Endothelial cell of umbilical vein (primary cell): ENCODE measurements at regions not wholly inside any gene's neighbourhood (a gene's known extent, or its start where the extent isn't known, plus 50 kb on each side); places are given as distances from the start of the nearest gene placed in this dataset.

ENCODE experiments used
- BruUV-seq: library from RNA; stranded (reverse); fragments of 400-500 nt; replicated peaks from 2 replicates; lab custom pipeline; 2021; lab: Mats Ljungman, UMichigan
- CTCF ChIA-PET: fragments of 300-600, 350-600 bp; sonication (Branson Sonifier 250); formaldehyde crosslinking; loops from one replicate; lab custom pipeline; 2021; ENCODE audit warnings: antibody characterized with exemption, inconsistent platforms; lab: Charles Lee
- POLR2A ChIA-PET: fragments of 300-600, 350-600 bp; sonication (Branson Sonifier 250); formaldehyde crosslinking; loops from one replicate; lab custom pipeline; 2021; ENCODE audit warnings: antibody characterized with exemption, inconsistent platforms; lab: Charles Lee
- DNase-seq: peaks from one replicate; pipeline ENCODE4 v3.0.0-alpha.2; 2011; ENCODE audit warnings: low read depth, low spot score
- FAIRE-seq: peaks from 2 replicates; lab custom pipeline; 2011; peaks lifted over from hg19 to GRCh38; lab: Jason Lieb, UNC
- H2AFZ ChIP-seq: 2 replicates; pipeline ENCODE4 v1.6.0; 2012; ENCODE audit warnings: low read depth, low read length, control low read depth, inconsistent platforms
- H3K27ac ChIP-seq: 2 replicates; pipeline ENCODE4 v1.5.1; 2011; ENCODE audit warnings: low read depth, mild to moderate bottlenecking, control low read depth, low read length, moderate library complexity; ENCODE audit not compliant: insufficient read depth
- H3K27me3 ChIP-seq, 2 experiments: 2 replicates each; pipeline versions ENCODE4 v1.6.0 to v1.6.1; 2011; ENCODE audit warnings: low read length in 2 of 2, mixed read lengths in 1 of 2; ENCODE audit not compliant: control insufficient read depth in 2 of 2, insufficient read depth in 2 of 2
- H3K36me3 ChIP-seq, 2 experiments: 2 replicates in 1 of 2; 3 replicates in 1 of 2; pipeline ENCODE4 v1.5.1; 2011; ENCODE audit warnings: low read length in 2 of 2, mild to moderate bottlenecking in 1 of 2, moderate library complexity in 1 of 2; ENCODE audit not compliant: control insufficient read depth in 2 of 2, insufficient read depth in 2 of 2; ENCODE audit errors: extremely low read depth in 1 of 2
- H3K4me1 ChIP-seq: 3 replicates; pipeline ENCODE4 v1.5.1; 2011; ENCODE audit warnings: mild to moderate bottlenecking, low read length; ENCODE audit not compliant: control insufficient read depth, insufficient read depth; ENCODE audit errors: extremely low read depth
- H3K4me2 ChIP-seq: 2 replicates; pipeline ENCODE4 v1.6.1; 2011; ENCODE audit warnings: low read length, control low read depth, mixed read lengths; ENCODE audit not compliant: insufficient read depth
- H3K4me3 ChIP-seq, 3 experiments: fragments of 200-600 bp in 1 of 3; sonication (generic), shearing (Covaris generic) in 1 of 3; replicated peaks in 1 of 3; 2 replicates each; pipeline ENCODE4 v1.5.1; 2011 to 2016; ENCODE audit warnings: control low read depth in 3 of 3, low read length in 3 of 3, mild to moderate bottlenecking in 2 of 3, inconsistent platforms in 1 of 3, low read depth in 1 of 3, moderate library complexity in 1 of 3; ENCODE audit not compliant: insufficient read depth in 1 of 3
- H3K79me2 ChIP-seq: 2 replicates; pipeline ENCODE4 v1.6.0; 2012; ENCODE audit warnings: low read length, inconsistent platforms; ENCODE audit not compliant: control insufficient read depth, insufficient read depth
- H3K9ac ChIP-seq: replicated peaks from 2 replicates; pipeline ENCODE3; 2011; ENCODE audit warnings: low read length, control low read depth; ENCODE audit not compliant: insufficient read depth; ENCODE audit errors: extremely low read depth
- H3K9me1 ChIP-seq: replicated peaks from 3 replicates; pipeline ENCODE4 v1.6.0; 2011; ENCODE audit warnings: mild to moderate bottlenecking, low read length; ENCODE audit not compliant: control insufficient read depth, insufficient read depth; ENCODE audit errors: extremely low read depth
- H3K9me3 ChIP-seq: replicated peaks from 2 replicates; pipeline ENCODE4 v1.5.1; 2012; ENCODE audit warnings: low read length, inconsistent platforms; ENCODE audit not compliant: control insufficient read depth, insufficient read depth
- H4K20me1 ChIP-seq: replicated peaks from 2 replicates; pipeline ENCODE3; 2011; ENCODE audit warnings: mild to moderate bottlenecking, low read length; ENCODE audit not compliant: control insufficient read depth, insufficient read depth; ENCODE audit errors: extremely low read depth
- CTCF ChIP-seq, 2 donors: IDR thresholded peaks; 1 replicate in 1 of 2; 2 replicates in 1 of 2; pipeline ENCODE4 v1.5.1; 2011; ENCODE audit warnings: low read length in 2 of 2, mild to moderate bottlenecking in 2 of 2, moderate library complexity in 2 of 2, control low read depth in 1 of 2, inconsistent platforms in 1 of 2, low read depth in 1 of 2; ENCODE audit not compliant: insufficient read depth in 1 of 2; ENCODE audit errors: extremely low read depth in 1 of 2
- EZH2 ChIP-seq: IDR thresholded peaks from 2 replicates; pipeline ENCODE4 v1.6.1; 2012; ENCODE audit warnings: borderline replicate concordance, low read depth, mild to moderate bottlenecking, moderate library complexity, low read length, inconsistent platforms; ENCODE audit not compliant: severe bottlenecking
- FOS ChIP-seq: IDR thresholded peaks from 2 replicates; pipeline ENCODE4 v1.6.1; 2011; ENCODE audit warnings: mild to moderate bottlenecking, low read length, moderate library complexity, borderline replicate concordance; ENCODE audit not compliant: insufficient read depth
- GATA2 ChIP-seq: IDR thresholded peaks from 2 replicates; pipeline ENCODE4 v1.7.0; 2011; ENCODE audit warnings: low read depth, mild to moderate bottlenecking, moderate library complexity, mixed read lengths, low read length; ENCODE audit not compliant: insufficient read length, insufficient read depth
- JUN ChIP-seq: IDR thresholded peaks from 2 replicates; pipeline ENCODE4 v1.6.1; 2011; ENCODE audit warnings: borderline replicate concordance, low read depth; ENCODE audit not compliant: insufficient read length, insufficient read depth
- MAX ChIP-seq: IDR thresholded peaks from 2 replicates; pipeline ENCODE4 v1.6.1; 2011; ENCODE audit not compliant: insufficient read depth, insufficient read length
- MYC ChIP-seq: IDR thresholded peaks from one replicate; pipeline ENCODE4 v1.6.1; 2011; ENCODE audit warnings: mild to moderate bottlenecking, low read depth, low read length
- POLR2A ChIP-seq: IDR thresholded peaks from 2 replicates; pipeline ENCODE4 v1.6.1; 2012; ENCODE audit warnings: low read depth, mild to moderate bottlenecking, control low read depth, low read length
- POLR2AphosphoS5 ChIP-seq: IDR thresholded peaks from 2 replicates; pipeline ENCODE4 v1.6.1; 2012; ENCODE audit warnings: low read depth, mild to moderate bottlenecking, control low read depth, low read length, moderate library complexity; ENCODE audit not compliant: insufficient read depth
- dilution Hi-C: fragments of 300-500 bp; cut with MboI; formaldehyde crosslinking; loops from one replicate; pipeline ENCODE4 v1.15.0; 2019; ENCODE audit warnings: low sequenced_read_pairs; ENCODE audit not compliant: extremely low pct_ligation_motif_present
- intact Hi-C: fragments of 100-400 bp; cut with micrococcal nuclease; formaldehyde crosslinking; loops from one replicate; pipeline ENCODE4 v1.10.0; 2022

DNA sequence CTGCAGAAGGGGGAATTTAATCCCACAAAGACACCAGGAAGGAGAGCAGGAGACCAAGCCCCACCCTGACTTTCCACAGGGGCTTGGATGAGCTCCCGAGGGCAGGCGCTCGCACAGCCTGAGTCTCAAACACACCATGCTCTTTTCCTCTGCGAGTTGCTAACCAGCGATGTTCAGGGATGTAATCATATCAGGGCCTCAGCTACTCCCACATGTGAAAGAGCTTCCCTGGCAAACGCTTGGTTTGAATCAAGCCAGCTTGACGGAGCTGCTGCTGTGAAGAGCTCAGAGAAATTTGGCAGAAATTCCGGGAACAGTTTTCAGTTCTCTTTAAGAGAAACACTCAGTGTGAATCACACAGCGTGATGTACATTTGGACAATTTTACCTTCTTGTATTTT is 385.8 kb downstream of the GALR1 start:
- H3K79me2 ChIP-seq = no peaks in the 10 kb centered on the region
- no peaks in the 10 kb centered on the region for H4K20me1 ChIP-seq
- TF ChIP-seq CTCF (IDR thresholded peaks at IDR 0.05; ENCODE audit: extremely low read depth in 1 of 2, insufficient read depth in 1 of 2, low read depth in 1 of 2, low read length in 2 of 2) (no peak), GATA2 (no peak), FOS (no peak), POLR2A (no peak), EZH2 (no peak), JUN (no peak), MAX (no peak), MYC (no peak), POLR2AphosphoS5 (no peak)
- H3K27me3 ChIP-seq = no peaks in the 10 kb centered on the region
- no peak overlapping the region for H3K9ac ChIP-seq
- intact Hi-C loops (no loop called here), dilution Hi-C loops (no loop called here)
- FAIRE-seq (no peak), DNase-seq (no peak)
- no peaks in the 10 kb centered on the region for H3K36me3 ChIP-seq
- ChIA-PET CTCF (no interaction called here), POLR2A (no interaction called here)
- BruUV-seq = no TSS peak
- peaks cover 2% of the 10 kb centered on the region for H3K9me3 ChIP-seq
- no peaks in the 10 kb centered on the region for H3K4me1 ChIP-seq
- H3K27ac ChIP-seq = no peak overlapping the region
- H3K4me2 ChIP-seq = no peak overlapping the region
- no peak overlapping the region for H2AFZ ChIP-seq
- H3K9me1 ChIP-seq = no peaks in the 10 kb centered on the region
- no peak overlapping the region for H3K4me3 ChIP-seq
